D341Med (cell line): ENCODE measurements at regions not wholly inside any gene's neighbourhood (a gene's known extent, or its start where the extent isn't known, plus 50 kb on each side); places are given as distances from the start of the nearest gene placed in this dataset.
A peak's percentile ranks its signal among the peaks of the same experiment; 100 is the strongest.

Source experiments
- DNase-seq: peaks from one replicate; pipeline ENCODE4 v3.0.0; 2012; ENCODE audit warnings: low spot score

GRCh38 chr2:23198316-23199114 is 186.5 kb upstream of the KLHL29 start:
- DNase-seq = no peak

GRCh38 chr2:23199115-23199918 is 185.7 kb upstream of the KLHL29 start:
- DNase-seq = peak; percentile 39

GRCh38 chr2:23200068-23200786 is 184.8 kb upstream of the KLHL29 start:
- DNase-seq = no peak

GRCh38 chr2:23200787-23201114 is 184.2 kb upstream of the KLHL29 start:
- no peak for DNase-seq

GRCh38 chr2:23203383-23203782 is 181.6 kb upstream of the KLHL29 start:
- no peak for DNase-seq

- no peak for DNase-seq
Observed at GRCh38 chr2:23204685-23205242, 180.2 kb upstream of the KLHL29 start.

- DNase-seq = no peak
Observed at GRCh38 chr2:23206650-23207049, 178.3 kb upstream of the KLHL29 start.

- DNase-seq = no peak
Observed at GRCh38 chr2:23207871-23208270, 177.1 kb upstream of the KLHL29 start.

GRCh38 chr2:23208339-23208738 is 176.6 kb upstream of the KLHL29 start:
- DNase-seq = no peak

- no peak for DNase-seq
Observed at GRCh38 chr2:23209059-23209458, 175.9 kb upstream of the KLHL29 start.

GRCh38 chr2:23211987-23212583 is 172.9 kb upstream of the KLHL29 start:
- no peak for DNase-seq

GRCh38 chr2:23213196-23213595 is 171.8 kb upstream of the KLHL29 start:
- no peak for DNase-seq

- no peak for DNase-seq
Observed at GRCh38 chr2:23215016-23215415, 170.0 kb upstream of the KLHL29 start.

- no peak for DNase-seq
Observed at GRCh38 chr2:23219666-23220065, 165.3 kb upstream of the KLHL29 start.

- no peak for DNase-seq
Observed at GRCh38 chr2:23220513-23221094, 164.4 kb upstream of the KLHL29 start.

GRCh38 chr2:23221236-23221635 is 163.7 kb upstream of the KLHL29 start:
- no peak for DNase-seq

- no peak for DNase-seq
Observed at GRCh38 chr2:23221901-23222300, 163.1 kb upstream of the KLHL29 start.

GRCh38 chr2:23230885-23231284 is 154.1 kb upstream of the KLHL29 start:
- no peak for DNase-seq

GRCh38 chr2:23231865-23232264 is 153.1 kb upstream of the KLHL29 start:
- DNase-seq = no peak

- no peak for DNase-seq
Observed at GRCh38 chr2:23235292-23235691, 149.7 kb upstream of the KLHL29 start.

GRCh38 chr2:23235736-23236135 is 149.2 kb upstream of the KLHL29 start:
- no peak for DNase-seq

GRCh38 chr2:23237147-23237546 is 147.8 kb upstream of the KLHL29 start:
- DNase-seq = no peak
